ENCODE measurements at regions not wholly inside any gene's neighbourhood (a gene's known extent, or its start where the extent isn't known, plus 50 kb on each side); places are given as distances from the start of the nearest gene placed in this dataset.
"Not testable (repeated sequence)": the region's sequence is repeated elsewhere in the genome, so short reads cannot be mapped to it uniquely, and the experiment has no call there.

GRCh38 chr22:26082866-26083265 lies 86.4 kb upstream of the SEZ6L start:
- in situ Hi-C loops (cut with MboI; ENCODE audit: low pct_unique_long_range_greater_than_20kb in 2 of 9, low sequenced_read_pairs in 9 of 9, unreplicated experiment in 9 of 9), result loop anchor here in 1 of 9 experiments (25.0 kb wide), 1 partner anchor 96 kb away; no protein-coding TSS in a partner anchor
- H3K4me1 ChIP-seq (replicated peaks in 1 of 2), result no peaks in the 10 kb centered on the region
- no peak overlapping the region for H3K4me3 ChIP-seq
- no peak for ATAC-seq (replicated peaks in 6 of 8)
- H3K27ac ChIP-seq, result no peak overlapping the region

GRCh38 chr22:26086359-26086758 lies 82.9 kb upstream of the SEZ6L start:
- Histone ChIP-seq H3K27ac (no peak overlapping the region), H3K4me1 (replicated peaks in 1 of 2) (peaks cover 6 to 9% of the 10 kb centered on the region in 2 donors), H3K4me3 (no peak overlapping the region)
- 0 to 86% (median 43%) methylated on average over 1 of the region's 1 CpG; no CpG with 5 or more reads in 1 of the 10 experiments for WGBS, 10 experiments
- no peak for ATAC-seq (replicated peaks in 6 of 8)
- in situ Hi-C loops (cut with MboI; ENCODE audit: low pct_unique_long_range_greater_than_20kb in 2 of 9, low sequenced_read_pairs in 9 of 9, unreplicated experiment in 9 of 9), result loop anchor here in 1 of 9 experiments (25.0 kb wide), 1 partner anchor 99 kb away; no protein-coding TSS in a partner anchor

- Histone ChIP-seq H3K4me1 (replicated peaks in 1 of 2) (peaks cover 6 to 9% of the 10 kb centered on the region in 2 donors), H3K4me3 (no peak overlapping the region), H3K27ac (no peak overlapping the region)
- WGBS, 10 experiments, result 0 to 98% (median 86%) methylated on average over 2 to 8 of the region's 8 CpGs; no CpG with 5 or more reads in 2 of the 10 experiments
- ATAC-seq (replicated peaks in 6 of 8), result no peak
- in situ Hi-C loops (cut with MboI; ENCODE audit: low pct_unique_long_range_greater_than_20kb in 2 of 9, low sequenced_read_pairs in 9 of 9, unreplicated experiment in 9 of 9), result loop anchor here in 1 of 9 experiments (25.0 kb wide), 1 partner anchor 101 kb away; no protein-coding TSS in a partner anchor
These were observed 81.4 kb upstream of the SEZ6L start for GRCh38 chr22:26087816-26088215.

GRCh38 chr22:26090821-26091220 lies 78.4 kb upstream of the SEZ6L start:
- in situ Hi-C loops (cut with MboI; ENCODE audit: low pct_unique_long_range_greater_than_20kb in 2 of 9, low sequenced_read_pairs in 9 of 9, unreplicated experiment in 9 of 9), result loop anchor here in 1 of 9 experiments (25.0 kb wide), 1 partner anchor 104 kb away; no protein-coding TSS in a partner anchor
- peaks cover 6 to 9% of the 10 kb centered on the region in 2 donors for H3K4me1 ChIP-seq (replicated peaks in 1 of 2)
- H3K4me3 ChIP-seq, result no peak overlapping the region
- ATAC-seq (replicated peaks in 6 of 8), result no peak
- 0 to 86% (median 80%) methylated on average over 1 to 6 of the region's 6 CpGs; no CpG with 5 or more reads in 1 of the 10 experiments for WGBS, 10 experiments
- H3K27ac ChIP-seq, result no peak overlapping the region

- ATAC-seq (replicated peaks in 6 of 8); H3K27ac ChIP-seq; H3K4me1 ChIP-seq (replicated peaks in 1 of 2); H3K4me3 ChIP-seq: not testable (repeated sequence)
- 0 to 100% (median 80%) methylated on average over 1 to 6 of the region's 7 CpGs; no CpG with 5 or more reads in 1 of the 10 experiments for WGBS, 10 experiments
- in situ Hi-C loops (cut with MboI; ENCODE audit: low pct_unique_long_range_greater_than_20kb in 2 of 9, low sequenced_read_pairs in 9 of 9, unreplicated experiment in 9 of 9), result loop anchor here in 1 of 9 experiments (25.0 kb wide), 1 partner anchor 107 kb away; no protein-coding TSS in a partner anchor
These were observed 74.8 kb upstream of the SEZ6L start for GRCh38 chr22:26094497-26094896.

- 0 to 100% (median 80%) methylated on average over 1 to 8 of the region's 8 CpGs; no CpG with 5 or more reads in 1 of the 10 experiments for WGBS, 10 experiments
- Histone ChIP-seq H3K4me1 (replicated peaks in 1 of 2) (no peaks in the 10 kb centered on the region), H3K27ac (no peak overlapping the region), H3K4me3 (no peak overlapping the region)
- in situ Hi-C loops (cut with MboI; ENCODE audit: low pct_unique_long_range_greater_than_20kb in 2 of 9, low sequenced_read_pairs in 9 of 9, unreplicated experiment in 9 of 9), result loop anchor here in 1 of 9 experiments (25.0 kb wide), 1 partner anchor 108 kb away; no protein-coding TSS in a partner anchor
- ATAC-seq (replicated peaks in 6 of 8), result no peak
These were observed 73.9 kb upstream of the SEZ6L start for GRCh38 chr22:26095256-26095956.

GRCh38 chr22:26097411-26097810 lies 71.9 kb upstream of the SEZ6L start:
- ATAC-seq (replicated peaks in 6 of 8), result no peak
- Histone ChIP-seq H3K4me1 (replicated peaks in 1 of 2) (no peaks in the 10 kb centered on the region), H3K27ac (no peak overlapping the region), H3K4me3 (no peak overlapping the region)
- WGBS, 10 experiments, result 0 to 100% (median 85%) methylated on average over 1 of the region's 1 CpG; no CpG with 5 or more reads in 3 of the 10 experiments
- in situ Hi-C loops (cut with MboI; ENCODE audit: low pct_unique_long_range_greater_than_20kb in 2 of 9, low sequenced_read_pairs in 9 of 9, unreplicated experiment in 9 of 9), result loop anchor here in 1 of 9 experiments (25.0 kb wide), 1 partner anchor 110 kb away; no protein-coding TSS in a partner anchor

- Histone ChIP-seq H3K27ac (no peak overlapping the region), H3K4me3 (no peak overlapping the region), H3K4me1 (replicated peaks in 1 of 2) (no peaks in the 10 kb centered on the region)
- in situ Hi-C loops (cut with MboI; ENCODE audit: low pct_unique_long_range_greater_than_20kb in 2 of 9, low sequenced_read_pairs in 9 of 9, unreplicated experiment in 9 of 9), result loop anchor here in 1 of 9 experiments (25.0 kb wide), 1 partner anchor 111 kb away; no protein-coding TSS in a partner anchor
- no peak for ATAC-seq (replicated peaks in 6 of 8)
- WGBS, 10 experiments, result 0 to 95% (median 27%) methylated on average over 1 to 3 of the region's 3 CpGs; no CpG with 5 or more reads in 3 of the 10 experiments
These were observed 71.4 kb upstream of the SEZ6L start for GRCh38 chr22:26097840-26098239.

- WGBS, 10 experiments, result 0 to 100% (median 65%) methylated on average over 1 to 3 of the region's 3 CpGs
- no peak overlapping the region for H3K4me3 ChIP-seq
- in situ Hi-C loops (cut with MboI; ENCODE audit: low pct_unique_long_range_greater_than_20kb in 2 of 9, low sequenced_read_pairs in 9 of 9, unreplicated experiment in 9 of 9), result no loop called here
These were observed 66.2 kb upstream of the SEZ6L start for GRCh38 chr22:26103023-26103422.

GRCh38 chr22:26106412-26106811 lies 62.9 kb upstream of the SEZ6L start:
- Histone ChIP-seq H3K4me1 (replicated peaks in 1 of 2) (no peaks in the 10 kb centered on the region), H3K27ac (no peak overlapping the region), H3K4me3 (no peak overlapping the region)
- no peak for ATAC-seq (replicated peaks in 6 of 8)
- in situ Hi-C loops (cut with MboI; ENCODE audit: low pct_unique_long_range_greater_than_20kb in 2 of 9, low sequenced_read_pairs in 9 of 9, unreplicated experiment in 9 of 9), result no loop called here

More at GRCh38 chr22:26103023-26103422, 66.2 kb upstream of the SEZ6L start:
- H3K4me1 ChIP-seq (replicated peaks in 1 of 2), result no peaks in the 10 kb centered on the region
- no peak for ATAC-seq (replicated peaks in 6 of 8)
- no peak overlapping the region for H3K27ac ChIP-seq

- in situ Hi-C loops (cut with MboI; ENCODE audit: low pct_unique_long_range_greater_than_20kb in 2 of 9, low sequenced_read_pairs in 9 of 9, unreplicated experiment in 9 of 9), result no loop called here
- no peak overlapping the region for H3K4me3 ChIP-seq
- WGBS, 10 experiments, result 0 to 80% (median 65%) methylated on average over 1 to 8 of the region's 11 CpGs; no CpG with 5 or more reads in 2 of the 10 experiments
- no peak for ATAC-seq (replicated peaks in 6 of 8)
- no peaks in the 10 kb centered on the region for H3K4me1 ChIP-seq (replicated peaks in 1 of 2)
- no peak overlapping the region for H3K27ac ChIP-seq
These were observed 59.5 kb upstream of the SEZ6L start for GRCh38 chr22:26109686-26110315.

GRCh38 chr22:26114826-26115225 lies 54.4 kb upstream of the SEZ6L start:
- Histone ChIP-seq H3K4me1 (replicated peaks in 1 of 2) (no peaks in the 10 kb centered on the region), H3K4me3 (no peak overlapping the region), H3K27ac (no peak overlapping the region)
- in situ Hi-C loops (cut with MboI; ENCODE audit: low pct_unique_long_range_greater_than_20kb in 2 of 9, low sequenced_read_pairs in 9 of 9, unreplicated experiment in 9 of 9), result no loop called here
- no peak for ATAC-seq (replicated peaks in 6 of 8)
- WGBS, 10 experiments, result 0 to 100% (median 41%) methylated on average over 1 of the region's 1 CpG; no CpG with 5 or more reads in 2 of the 10 experiments

GRCh38 chr22:26115266-26115665 lies 54.0 kb upstream of the SEZ6L start:
- no peaks in the 10 kb centered on the region for H3K4me1 ChIP-seq (replicated peaks in 1 of 2)
- in situ Hi-C loops (cut with MboI; ENCODE audit: low pct_unique_long_range_greater_than_20kb in 2 of 9, low sequenced_read_pairs in 9 of 9, unreplicated experiment in 9 of 9), result no loop called here
- ATAC-seq (replicated peaks in 6 of 8), result no peak

More at GRCh38 chr22:26115266-26115665, 54.0 kb upstream of the SEZ6L start:
- Histone ChIP-seq H3K27ac (no peak overlapping the region), H3K4me3 (no peak overlapping the region)
